ENCODE measurements at regions not wholly inside any gene's neighbourhood (a gene's known extent, or its start where the extent isn't known, plus 50 kb on each side); places are given as distances from the start of the nearest gene placed in this dataset.

- dilution Hi-C loops (cut with MboI; ENCODE audit: extremely low pct_ligation_motif_present, low sequenced_read_pairs) (no loop called here), intact Hi-C loops (cut with micrococcal nuclease) (loop anchor here (5.0 to 10.0 kb wide), 2 partner anchors 88 to 594 kb away; partner anchors contain the start of gene RASL11A)
- no peak for TF ChIP-seq POLR2A (IDR thresholded peaks at IDR 0.05; ENCODE audit: low read depth, low read length)
- no peak for TF ChIP-seq JUN (IDR thresholded peaks at IDR 0.05; ENCODE audit: borderline replicate concordance, insufficient read depth, insufficient read length, low read depth)
- TF ChIP-seq GATA2 (IDR thresholded peaks at IDR 0.05; ENCODE audit: insufficient read depth, insufficient read length, low read depth, low read length), result no peak
- no peak for TF ChIP-seq POLR2AphosphoS5 (IDR thresholded peaks at IDR 0.05; ENCODE audit: insufficient read depth, low read depth, low read length)
- no peak for TF ChIP-seq FOS (IDR thresholded peaks at IDR 0.05; ENCODE audit: borderline replicate concordance, insufficient read depth, low read length)
- TF ChIP-seq EZH2 (IDR thresholded peaks at IDR 0.05; ENCODE audit: borderline replicate concordance, low read depth, low read length, severe bottlenecking), result no peak
- TF ChIP-seq CTCF (IDR thresholded peaks at IDR 0.05; ENCODE audit: extremely low read depth in 1 of 2, insufficient read depth in 1 of 2, low read depth in 1 of 2, low read length in 2 of 2), result no peak
- TF ChIP-seq MAX (IDR thresholded peaks at IDR 0.05; ENCODE audit: insufficient read depth, insufficient read length), result no peak
- no peaks in the 10 kb centered on the region for H4K20me1 ChIP-seq (replicated peaks; ENCODE audit: control insufficient read depth, extremely low read depth, insufficient read depth, low read length)
- no peaks in the 10 kb centered on the region for H3K79me2 ChIP-seq (ENCODE audit: control insufficient read depth, insufficient read depth, low read length)
- FAIRE-seq (no peak), DNase-seq (ENCODE audit: low read depth, low spot score) (no peak)
- ChIA-PET CTCF (interaction anchor here (0.8 to 11.5 kb wide), 6 partner anchors 10 to 625 kb away, joined by 3 to 343 read pairs (median 113); partner anchors contain the start of gene URAD), POLR2A (no interaction called here)
- no peak overlapping the region for H3K4me2 ChIP-seq (ENCODE audit: insufficient read depth, low read length)
- H3K27ac ChIP-seq (ENCODE audit: insufficient read depth, low read depth, low read length), result no peak overlapping the region
- no TSS peak for BruUV-seq (replicated peaks)
- H3K9me3 ChIP-seq (replicated peaks; ENCODE audit: control insufficient read depth, insufficient read depth, low read length), result no peaks in the 10 kb centered on the region
- H3K36me3 ChIP-seq (ENCODE audit: control insufficient read depth in 2 of 2, extremely low read depth in 1 of 2, insufficient read depth in 2 of 2, low read length in 2 of 2), result no peaks in the 10 kb centered on the region
- H3K27me3 ChIP-seq (ENCODE audit: control insufficient read depth in 2 of 2, insufficient read depth in 2 of 2, low read length in 2 of 2), result peaks cover 8 to 16% of the 10 kb centered on the region in 2 experiments
- no peak overlapping the region for H3K9ac ChIP-seq (replicated peaks; ENCODE audit: extremely low read depth, insufficient read depth, low read length)
- no peaks in the 10 kb centered on the region for H3K9me1 ChIP-seq (replicated peaks; ENCODE audit: control insufficient read depth, extremely low read depth, insufficient read depth, low read length)
- no peaks in the 10 kb centered on the region for H3K4me1 ChIP-seq (ENCODE audit: control insufficient read depth, extremely low read depth, insufficient read depth, low read length)
- no peak overlapping the region for H3K4me3 ChIP-seq (replicated peaks in 1 of 3; ENCODE audit: insufficient read depth in 1 of 3, low read depth in 1 of 3, low read length in 3 of 3)
- no peak overlapping the region for H2AFZ ChIP-seq (ENCODE audit: low read depth, low read length)
Observed at GRCh38 chr13:27360562-27360961, 63.9 kb upstream of the GTF3A start.

Measured in endothelial cell of umbilical vein (primary cell).